ENCODE measurements at regions not wholly inside any gene's neighbourhood (a gene's known extent, or its start where the extent isn't known, plus 50 kb on each side); places are given as distances from the start of the nearest gene placed in this dataset.

DNA sequence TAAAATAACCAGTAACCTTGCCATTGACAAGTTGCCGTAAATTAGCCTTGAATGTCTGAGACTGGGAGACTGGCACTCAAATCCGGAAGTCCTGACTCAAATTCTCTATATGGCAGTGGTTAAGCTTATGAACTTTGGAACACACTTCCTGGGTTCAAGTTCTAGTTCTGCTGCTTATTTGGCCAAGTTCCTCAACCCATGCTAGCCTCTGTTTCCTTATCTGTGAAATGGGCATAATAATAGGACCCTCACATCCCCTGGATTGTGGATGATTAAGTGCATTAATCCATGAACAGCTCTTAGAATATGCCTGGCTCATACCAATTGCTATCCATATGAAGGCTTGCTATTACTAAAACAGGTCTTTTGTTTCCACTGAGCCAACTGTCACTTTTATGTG is 311.5 kb downstream of the EDEM1 start (continued):
- TF ChIP-seq, protein P1, sequence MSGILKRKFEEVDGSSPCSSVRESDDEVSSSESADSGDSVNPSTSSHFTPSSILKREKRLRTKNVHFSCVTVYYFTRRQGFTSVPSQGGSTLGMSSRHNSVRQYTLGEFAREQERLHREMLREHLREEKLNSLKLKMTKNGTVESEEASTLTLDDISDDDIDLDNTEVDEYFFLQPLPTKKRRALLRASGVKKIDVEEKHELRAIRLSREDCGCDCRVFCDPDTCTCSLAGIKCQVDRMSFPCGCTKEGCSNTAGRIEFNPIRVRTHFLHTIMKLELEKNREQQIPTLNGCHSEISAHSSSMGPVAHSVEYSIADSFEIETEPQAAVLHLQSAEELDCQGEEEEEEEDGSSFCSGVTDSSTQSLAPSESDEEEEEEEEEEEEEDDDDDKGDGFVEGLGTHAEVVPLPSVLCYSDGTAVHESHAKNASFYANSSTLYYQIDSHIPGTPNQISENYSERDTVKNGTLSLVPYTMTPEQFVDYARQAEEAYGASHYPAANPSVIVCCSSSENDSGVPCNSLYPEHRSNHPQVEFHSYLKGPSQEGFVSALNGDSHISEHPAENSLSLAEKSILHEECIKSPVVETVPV (CRISPR knock-in tag; IDR thresholded peaks at IDR 0.05) = no peak
- TF ChIP-seq, protein P2, sequence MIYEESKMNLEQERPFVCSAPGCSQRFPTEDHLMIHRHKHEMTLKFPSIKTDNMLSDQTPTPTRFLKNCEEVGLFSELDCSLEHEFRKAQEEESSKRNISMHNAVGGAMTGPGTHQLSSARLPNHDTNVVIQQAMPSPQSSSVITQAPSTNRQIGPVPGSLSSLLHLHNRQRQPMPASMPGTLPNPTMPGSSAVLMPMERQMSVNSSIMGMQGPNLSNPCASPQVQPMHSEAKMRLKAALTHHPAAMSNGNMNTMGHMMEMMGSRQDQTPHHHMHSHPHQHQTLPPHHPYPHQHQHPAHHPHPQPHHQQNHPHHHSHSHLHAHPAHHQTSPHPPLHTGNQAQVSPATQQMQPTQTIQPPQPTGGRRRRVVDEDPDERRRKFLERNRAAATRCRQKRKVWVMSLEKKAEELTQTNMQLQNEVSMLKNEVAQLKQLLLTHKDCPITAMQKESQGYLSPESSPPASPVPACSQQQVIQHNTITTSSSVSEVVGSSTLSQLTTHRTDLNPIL (CRISPR knock-in tag; IDR thresholded peaks at IDR 0.05; ENCODE audit: low read depth) = no peak
- TF ChIP-seq TCF4 (CRISPR knock-in tag; IDR thresholded peaks at IDR 0.05; ENCODE audit: borderline replicate concordance) = no peak

DNA sequence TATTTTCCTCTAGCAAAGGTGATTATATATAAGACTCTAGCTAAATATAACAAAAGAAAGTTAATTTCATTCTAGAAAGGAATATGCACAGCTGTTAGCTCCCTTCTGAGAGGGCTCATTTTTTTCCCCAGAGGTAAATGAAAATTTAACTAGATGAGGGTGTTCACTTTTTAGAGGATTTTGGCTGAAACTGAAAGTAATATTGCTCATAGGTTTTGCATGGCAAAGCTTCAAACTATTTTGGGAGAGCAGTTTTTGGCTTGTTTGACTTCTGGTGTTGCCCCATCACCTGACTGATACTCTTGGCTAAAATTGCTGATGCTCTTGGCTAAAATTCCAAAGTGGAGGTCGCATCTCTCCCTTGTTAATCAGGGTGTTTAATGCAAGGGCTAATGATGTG is 311.9 kb downstream of the EDEM1 start:
- TF ChIP-seq ISL1 (CRISPR knock-in tag; IDR thresholded peaks at IDR 0.05) (no peak), ZC3H10 (CRISPR knock-in tag; IDR thresholded peaks at IDR 0.05) (no peak), ZNF70 (CRISPR knock-in tag; IDR thresholded peaks at IDR 0.05) (no peak), TOX (CRISPR knock-in tag; IDR thresholded peaks at IDR 0.05; ENCODE audit: borderline replicate concordance) (no peak), ESRRG (CRISPR knock-in tag; IDR thresholded peaks at IDR 0.05) (no peak), OSR1 (CRISPR knock-in tag; IDR thresholded peaks at IDR 0.05) (no peak), PPARA (CRISPR knock-in tag; IDR thresholded peaks at IDR 0.05; ENCODE audit: borderline replicate concordance) (no peak)
- TF ChIP-seq, protein P3, sequence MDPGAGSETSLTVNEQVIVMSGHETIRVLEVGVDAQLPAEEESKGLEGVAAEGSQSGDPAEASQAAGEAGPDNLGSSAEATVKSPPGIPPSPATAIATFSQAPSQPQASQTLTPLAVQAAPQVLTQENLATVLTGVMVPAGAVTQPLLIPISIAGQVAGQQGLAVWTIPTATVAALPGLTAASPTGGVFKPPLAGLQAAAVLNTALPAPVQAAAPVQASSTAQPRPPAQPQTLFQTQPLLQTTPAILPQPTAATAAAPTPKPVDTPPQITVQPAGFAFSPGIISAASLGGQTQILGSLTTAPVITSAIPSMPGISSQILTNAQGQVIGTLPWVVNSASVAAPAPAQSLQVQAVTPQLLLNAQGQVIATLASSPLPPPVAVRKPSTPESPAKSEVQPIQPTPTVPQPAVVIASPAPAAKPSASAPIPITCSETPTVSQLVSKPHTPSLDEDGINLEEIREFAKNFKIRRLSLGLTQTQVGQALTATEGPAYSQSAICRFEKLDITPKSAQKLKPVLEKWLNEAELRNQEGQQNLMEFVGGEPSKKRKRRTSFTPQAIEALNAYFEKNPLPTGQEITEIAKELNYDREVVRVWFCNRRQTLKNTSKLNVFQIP (CRISPR knock-in tag; IDR thresholded peaks at IDR 0.05; ENCODE audit: borderline replicate concordance, low read depth) = no peak
- no peak for ATAC-seq

DNA sequence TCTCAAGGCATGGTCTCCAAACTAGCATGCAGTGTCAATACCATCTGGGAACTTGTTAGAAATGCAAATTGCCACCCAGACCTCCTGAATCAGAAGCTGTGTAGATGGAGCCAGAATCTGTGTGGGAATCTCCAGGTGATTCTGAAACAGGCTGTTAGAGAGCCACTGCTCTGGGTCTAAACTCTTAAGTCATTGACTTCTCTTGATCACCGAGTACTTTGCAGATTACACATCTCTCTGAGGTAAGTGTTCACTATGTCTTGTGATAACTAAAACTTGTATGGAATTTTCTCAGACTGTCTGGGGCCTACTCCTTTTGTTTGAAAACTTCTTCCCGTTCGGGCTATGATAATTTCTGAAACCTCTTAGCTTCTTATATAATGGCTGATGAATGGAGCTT is 315.6 kb downstream of the EDEM1 start:
- TF ChIP-seq SNAI2 (CRISPR knock-in tag; IDR thresholded peaks at IDR 0.05) (no peak), ZNF565 (CRISPR knock-in tag; conservative IDR thresholded peaks at IDR 0.05; ENCODE audit: low read depth) (no peak), CSDC2 (CRISPR knock-in tag; IDR thresholded peaks at IDR 0.05) (no peak), ZFP30 (CRISPR knock-in tag; IDR thresholded peaks at IDR 0.05) (no peak), ZC3H10 (CRISPR knock-in tag; IDR thresholded peaks at IDR 0.05) (no peak), ISL1 (CRISPR knock-in tag; IDR thresholded peaks at IDR 0.05) (no peak), OSR1 (CRISPR knock-in tag; IDR thresholded peaks at IDR 0.05) (no peak), PPARA (CRISPR knock-in tag; IDR thresholded peaks at IDR 0.05; ENCODE audit: borderline replicate concordance) (no peak), BACH2 (CRISPR knock-in tag; IDR thresholded peaks at IDR 0.05; ENCODE audit: borderline replicate concordance) (no peak), TOX (CRISPR knock-in tag; IDR thresholded peaks at IDR 0.05; ENCODE audit: borderline replicate concordance) (no peak), ZNF8 (CRISPR knock-in tag; IDR thresholded peaks at IDR 0.05) (no peak), ARNTL (CRISPR knock-in tag; IDR thresholded peaks at IDR 0.05; ENCODE audit: borderline replicate concordance, low read depth) (no peak), GLIS3 (CRISPR knock-in tag; IDR thresholded peaks at IDR 0.05) (no peak)
- TF ChIP-seq, protein P1 (CRISPR knock-in tag; IDR thresholded peaks at IDR 0.05) = no peak
- TF ChIP-seq, protein P2 (CRISPR knock-in tag; IDR thresholded peaks at IDR 0.05; ENCODE audit: low read depth) = no peak
- TF ChIP-seq, protein P4, sequence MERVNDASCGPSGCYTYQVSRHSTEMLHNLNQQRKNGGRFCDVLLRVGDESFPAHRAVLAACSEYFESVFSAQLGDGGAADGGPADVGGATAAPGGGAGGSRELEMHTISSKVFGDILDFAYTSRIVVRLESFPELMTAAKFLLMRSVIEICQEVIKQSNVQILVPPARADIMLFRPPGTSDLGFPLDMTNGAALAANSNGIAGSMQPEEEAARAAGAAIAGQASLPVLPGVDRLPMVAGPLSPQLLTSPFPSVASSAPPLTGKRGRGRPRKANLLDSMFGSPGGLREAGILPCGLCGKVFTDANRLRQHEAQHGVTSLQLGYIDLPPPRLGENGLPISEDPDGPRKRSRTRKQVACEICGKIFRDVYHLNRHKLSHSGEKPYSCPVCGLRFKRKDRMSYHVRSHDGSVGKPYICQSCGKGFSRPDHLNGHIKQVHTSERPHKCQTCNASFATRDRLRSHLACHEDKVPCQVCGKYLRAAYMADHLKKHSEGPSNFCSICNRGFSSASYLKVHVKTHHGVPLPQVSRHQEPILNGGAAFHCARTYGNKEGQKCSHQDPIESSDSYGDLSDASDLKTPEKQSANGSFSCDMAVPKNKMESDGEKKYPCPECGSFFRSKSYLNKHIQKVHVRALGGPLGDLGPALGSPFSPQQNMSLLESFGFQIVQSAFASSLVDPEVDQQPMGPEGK (CRISPR knock-in tag; IDR thresholded peaks at IDR 0.05; ENCODE audit: borderline replicate concordance) = no peak
- TF ChIP-seq, protein P3 (CRISPR knock-in tag; IDR thresholded peaks at IDR 0.05; ENCODE audit: borderline replicate concordance, low read depth) = no peak
- no peak for ATAC-seq
